Mesendoderm (in vitro differentiated cells): ENCODE measurements at regions not wholly inside any gene's neighbourhood (a gene's known extent, or its start where the extent isn't known, plus 50 kb on each side); places are given as distances from the start of the nearest gene placed in this dataset.
"Not testable (repeated sequence)": the region's sequence is repeated elsewhere in the genome, so short reads cannot be mapped to it uniquely, and the experiment has no call there.

ENCODE experiments used
- DNase-seq: peaks from one replicate; pipeline ENCODE4 v3.0.0; 2013
- H2AK5ac ChIP-seq: 2 replicates; pipeline ENCODE4 v1.6.1; 2013; ENCODE audit warnings: low read length, inconsistent platforms
- H2BK120ac ChIP-seq: 2 replicates; pipeline ENCODE4 v1.6.1; 2013; ENCODE audit warnings: low read depth, mild to moderate bottlenecking, low read length, moderate library complexity, mixed read lengths
- H2BK15ac ChIP-seq: replicated peaks from 2 replicates; pipeline ENCODE4 v1.6.1; 2013; ENCODE audit warnings: low read depth, mild to moderate bottlenecking, moderate library complexity
- H2BK5ac ChIP-seq: 2 replicates; pipeline ENCODE4 v1.6.1; 2013; ENCODE audit warnings: low read length, inconsistent platforms
- H3K18ac ChIP-seq: 2 replicates; pipeline ENCODE4 v1.6.1; 2013; ENCODE audit warnings: mild to moderate bottlenecking, low read length, mixed read lengths
- H3K23ac ChIP-seq: one replicate; pipeline ENCODE4 v1.6.1; 2013; ENCODE audit warnings: low read length
- H3K27ac ChIP-seq: 2 replicates; pipeline ENCODE4 v1.5.1; 2013; ENCODE audit warnings: low read depth, mild to moderate bottlenecking, inconsistent platforms, low read length, moderate library complexity
- H3K27me3 ChIP-seq: 2 replicates; pipeline ENCODE4 v1.6.1; 2013; ENCODE audit warnings: low read length, control low read depth, mild to moderate bottlenecking, inconsistent platforms; ENCODE audit not compliant: insufficient read depth, poor library complexity
- H3K36me3 ChIP-seq: 2 replicates; pipeline ENCODE4 v1.6.1; 2013; ENCODE audit warnings: low read length, inconsistent platforms; ENCODE audit not compliant: control insufficient read depth, insufficient read depth
- H3K4ac ChIP-seq: one replicate; pipeline ENCODE4 v1.6.1; 2013; ENCODE audit warnings: low read depth, mild to moderate bottlenecking, low read length, moderate library complexity
- H3K4me1 ChIP-seq: 2 replicates; pipeline ENCODE4 v1.6.1; 2013; ENCODE audit warnings: low read depth, low read length, inconsistent platforms; ENCODE audit not compliant: control insufficient read depth
- H3K4me2 ChIP-seq: 2 replicates; pipeline ENCODE4 v1.6.1; 2013; ENCODE audit warnings: low read length
- H3K4me3 ChIP-seq: 2 replicates; pipeline ENCODE4 v1.5.1; 2013; ENCODE audit warnings: mild to moderate bottlenecking, low read length
- H3K56ac ChIP-seq: one replicate; pipeline ENCODE4 v1.6.1; 2013; ENCODE audit warnings: low read length
- H3K79me1 ChIP-seq: 2 replicates; pipeline ENCODE4 v1.6.1; 2013; ENCODE audit warnings: low read length, inconsistent platforms
- H3K79me2 ChIP-seq: 2 replicates; pipeline ENCODE4 v1.6.1; 2013; ENCODE audit warnings: mild to moderate bottlenecking, low read length; ENCODE audit not compliant: control insufficient read depth, insufficient read depth
- H3K9ac ChIP-seq: 2 replicates; pipeline ENCODE4 v1.6.1; 2013; ENCODE audit warnings: low read length, inconsistent platforms
- H4K5ac ChIP-seq: one replicate; pipeline ENCODE4 v1.6.1; 2013; ENCODE audit warnings: low read length
- H4K8ac ChIP-seq: one replicate; pipeline ENCODE4 v1.6.1; 2013; ENCODE audit warnings: low read depth, mild to moderate bottlenecking, control low read depth, low read length, moderate library complexity
- WGBS: extraction: QIAGEN DNeasy Blood & Tissue Kit; methylation state at CpG from one replicate; pipeline ENCODE4 v1.1.7; 2013; ENCODE audit warnings: low lambda C conversion rate, missing lambda C conversion rate; ENCODE audit not compliant: insufficient coverage; ENCODE audit errors: extremely low coverage; 5-methylcytosine and 5-hydroxymethylcytosine counted together

GRCh38 chr12:129994634-129995033, 90.8 kb upstream of the TMEM132D start:
- no peaks in the 10 kb centered on the region for H3K79me1 ChIP-seq

DNA sequence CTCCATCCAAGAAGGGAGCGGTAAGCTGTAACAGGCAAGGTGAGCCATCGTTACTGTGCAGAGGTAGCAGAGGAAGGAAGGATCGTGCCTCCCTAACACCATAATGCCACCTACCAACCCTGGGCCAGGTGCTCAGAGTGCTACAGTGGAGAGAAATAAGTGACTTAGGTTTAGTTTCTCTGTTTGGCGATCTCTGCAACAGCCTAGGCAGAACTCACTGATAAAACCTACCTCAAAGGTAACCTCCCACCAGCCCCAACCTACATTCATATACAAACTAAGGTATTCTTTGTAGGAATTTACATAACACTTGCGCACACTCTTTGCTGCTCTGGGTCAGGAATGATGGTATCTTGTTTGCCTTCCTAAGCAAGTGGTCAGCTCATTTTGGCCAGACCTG, 93.4 kb upstream of the TMEM132D start:
- Histone ChIP-seq H3K4me2 (no peak overlapping the region), H3K56ac (no peak overlapping the region), H3K18ac (no peak overlapping the region), H3K4ac (no peak overlapping the region), H2AK5ac (no peak overlapping the region), H3K79me2 (no peaks in the 10 kb centered on the region), H4K8ac (no peak overlapping the region), H3K79me1 (no peaks in the 10 kb centered on the region), H3K23ac (no peak overlapping the region), H3K4me3 (no peak overlapping the region), H2BK15ac (no peak overlapping the region), H2BK5ac (no peak overlapping the region), H3K36me3 (no peaks in the 10 kb centered on the region), H3K9ac (no peak overlapping the region), H3K27me3 (no peaks in the 10 kb centered on the region), H4K5ac (no peak overlapping the region), H3K27ac (no peak overlapping the region), H2BK120ac (no peak overlapping the region), H3K4me1 (peaks cover 3% of the 10 kb centered on the region)
- WGBS = no CpG with 5 or more reads among the region's 5 CpGs
- no peak for DNase-seq

More at GRCh38 chr12:129994634-129995033, 90.8 kb upstream of the TMEM132D start:
- Histone ChIP-seq H4K8ac (no peak overlapping the region), H3K4ac (no peak overlapping the region), H3K23ac (no peak overlapping the region), H3K4me2 (no peak overlapping the region), H3K4me3 (no peak overlapping the region), H2BK5ac (no peak overlapping the region), H3K18ac (no peak overlapping the region), H3K27ac (no peak overlapping the region), H2AK5ac (no peak overlapping the region), H3K4me1 (peaks cover 3% of the 10 kb centered on the region), H3K36me3 (no peaks in the 10 kb centered on the region), H2BK120ac (no peak overlapping the region), H3K56ac (no peak overlapping the region), H2BK15ac (no peak overlapping the region), H4K5ac (no peak overlapping the region), H3K79me2 (no peaks in the 10 kb centered on the region), H3K9ac (no peak overlapping the region), H3K27me3 (no peaks in the 10 kb centered on the region)
- 100% methylated on average over 3 of the region's 8 CpGs for WGBS
- no peak for DNase-seq

DNA sequence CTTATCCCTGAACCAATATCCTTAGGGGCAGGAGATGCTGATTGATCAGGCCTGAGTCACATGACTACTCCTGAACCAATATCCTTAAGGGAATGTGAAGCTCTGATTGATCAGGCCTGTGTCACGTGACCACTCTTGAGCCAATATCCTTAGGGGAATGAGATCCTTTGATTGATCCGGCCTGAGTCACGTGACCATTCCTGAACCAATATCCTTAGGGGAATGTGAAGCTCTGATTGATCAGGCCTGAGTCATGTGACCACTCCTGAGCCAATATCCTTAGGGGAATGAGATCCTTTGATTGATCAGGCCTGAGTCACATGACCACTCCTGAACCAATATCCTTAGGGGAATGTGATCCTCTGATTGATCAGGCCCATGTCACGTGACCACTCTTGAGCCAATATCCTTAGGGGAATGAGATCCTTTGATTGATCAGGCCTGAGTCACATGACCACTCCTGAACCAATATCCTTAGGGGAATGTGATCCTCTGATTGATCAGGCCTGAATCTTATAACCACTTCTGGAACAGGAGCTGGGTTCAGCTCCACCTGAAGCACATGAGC, 100.6 kb upstream of the TMEM132D start:
- not testable (repeated sequence) for H3K4me2 ChIP-seq, DNase-seq, H2BK5ac ChIP-seq

GRCh38 chr12:130007771-130008170, 103.9 kb upstream of the TMEM132D start:
- H3K9ac ChIP-seq = no peak overlapping the region
- no peak overlapping the region for H2BK15ac ChIP-seq
- no peak overlapping the region for H4K5ac ChIP-seq
- H3K79me2 ChIP-seq = no peaks in the 10 kb centered on the region
- DNase-seq = no peak
- no peak overlapping the region for H3K4me2 ChIP-seq
- H2AK5ac ChIP-seq = no peak overlapping the region
- H3K79me1 ChIP-seq = no peaks in the 10 kb centered on the region
- no peak overlapping the region for H3K23ac ChIP-seq
- H2BK120ac ChIP-seq = no peak overlapping the region
- no peak overlapping the region for H3K27ac ChIP-seq
- no CpG with 5 or more reads among the region's 15 CpGs for WGBS
- no peaks in the 10 kb centered on the region for H3K36me3 ChIP-seq
- H3K56ac ChIP-seq = no peak overlapping the region
- no peaks in the 10 kb centered on the region for H3K4me1 ChIP-seq
- no peak overlapping the region for H3K4ac ChIP-seq
- H3K18ac ChIP-seq = no peak overlapping the region
- H3K27me3 ChIP-seq = no peaks in the 10 kb centered on the region
- H4K8ac ChIP-seq = no peak overlapping the region
- H3K4me3 ChIP-seq = no peak overlapping the region
- no peak overlapping the region for H2BK5ac ChIP-seq

More for the DNA sequence above, 100.6 kb upstream of the TMEM132D start:
- not testable (repeated sequence) for H3K36me3 ChIP-seq, H2BK120ac ChIP-seq, H2AK5ac ChIP-seq, H3K4me3 ChIP-seq, H3K56ac ChIP-seq, H3K9ac ChIP-seq, H4K5ac ChIP-seq, H3K79me2 ChIP-seq, H2BK15ac ChIP-seq, H4K8ac ChIP-seq, H3K79me1 ChIP-seq, H3K23ac ChIP-seq, H3K18ac ChIP-seq, H3K27me3 ChIP-seq, H3K27ac ChIP-seq, H3K4ac ChIP-seq, H3K4me1 ChIP-seq
- no CpG with 5 or more reads among the region's 4 CpGs for WGBS

DNA sequence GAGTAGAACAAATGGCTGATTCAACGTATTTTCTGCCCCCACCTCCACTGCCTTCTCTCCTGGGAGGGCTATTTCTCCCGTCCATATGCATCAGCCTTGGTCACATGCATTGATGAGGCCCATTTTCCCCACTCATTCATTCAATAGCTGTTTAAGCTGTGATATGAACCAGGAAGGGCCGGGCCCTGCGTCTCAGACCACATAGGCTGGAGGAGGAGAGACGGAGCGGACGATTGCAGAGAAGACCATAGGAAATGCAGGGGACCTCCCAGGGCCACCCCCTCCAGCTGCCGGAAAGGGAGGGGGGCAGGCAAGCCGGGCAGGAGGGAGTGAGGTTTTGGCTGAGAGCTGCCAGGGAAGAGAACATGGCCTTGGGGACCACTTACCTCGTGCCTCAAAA, 104.4 kb upstream of the TMEM132D start:
- H2BK15ac ChIP-seq = no peak overlapping the region

GRCh38 chr12:130009961-130010360, 106.1 kb upstream of the TMEM132D start:
- no peak overlapping the region for H3K4me3 ChIP-seq
- H3K56ac ChIP-seq = no peak overlapping the region
- H4K5ac ChIP-seq = no peak overlapping the region
- H3K79me1 ChIP-seq = no peaks in the 10 kb centered on the region
- no peak overlapping the region for H2BK120ac ChIP-seq
- H3K23ac ChIP-seq = no peak overlapping the region
- no CpG with 5 or more reads among the region's 16 CpGs for WGBS
- no peaks in the 10 kb centered on the region for H3K36me3 ChIP-seq
- H3K27ac ChIP-seq = no peak overlapping the region
- H3K27me3 ChIP-seq = no peaks in the 10 kb centered on the region
- no peak overlapping the region for H3K4me2 ChIP-seq
- no peak overlapping the region for H2BK15ac ChIP-seq
- H4K8ac ChIP-seq = no peak overlapping the region
- no peak for DNase-seq
- no peaks in the 10 kb centered on the region for H3K4me1 ChIP-seq
- no peaks in the 10 kb centered on the region for H3K79me2 ChIP-seq
- H3K9ac ChIP-seq = no peak overlapping the region
- no peak overlapping the region for H2BK5ac ChIP-seq
- no peak overlapping the region for H3K4ac ChIP-seq
- no peak overlapping the region for H2AK5ac ChIP-seq
- H3K18ac ChIP-seq = no peak overlapping the region

More for the DNA sequence above, 104.4 kb upstream of the TMEM132D start:
- Histone ChIP-seq H3K36me3 (no peaks in the 10 kb centered on the region), H3K4me1 (no peaks in the 10 kb centered on the region), H3K56ac (no peak overlapping the region), H4K8ac (no peak overlapping the region), H3K27me3 (no peaks in the 10 kb centered on the region), H3K18ac (no peak overlapping the region), H3K27ac (no peak overlapping the region), H3K9ac (no peak overlapping the region), H3K79me2 (no peaks in the 10 kb centered on the region), H3K23ac (no peak overlapping the region), H3K79me1 (no peaks in the 10 kb centered on the region), H4K5ac (no peak overlapping the region), H3K4ac (no peak overlapping the region), H2AK5ac (no peak overlapping the region), H3K4me3 (no peak overlapping the region), H2BK120ac (no peak overlapping the region), H3K4me2 (no peak overlapping the region), H2BK5ac (no peak overlapping the region)
- no CpG with 5 or more reads among the region's 10 CpGs for WGBS
- no peak for DNase-seq
